ENCODE measurements at regions not wholly inside any gene's neighbourhood (a gene's known extent, or its start where the extent isn't known, plus 50 kb on each side); places are given as distances from the start of the nearest gene placed in this dataset.

DNA sequence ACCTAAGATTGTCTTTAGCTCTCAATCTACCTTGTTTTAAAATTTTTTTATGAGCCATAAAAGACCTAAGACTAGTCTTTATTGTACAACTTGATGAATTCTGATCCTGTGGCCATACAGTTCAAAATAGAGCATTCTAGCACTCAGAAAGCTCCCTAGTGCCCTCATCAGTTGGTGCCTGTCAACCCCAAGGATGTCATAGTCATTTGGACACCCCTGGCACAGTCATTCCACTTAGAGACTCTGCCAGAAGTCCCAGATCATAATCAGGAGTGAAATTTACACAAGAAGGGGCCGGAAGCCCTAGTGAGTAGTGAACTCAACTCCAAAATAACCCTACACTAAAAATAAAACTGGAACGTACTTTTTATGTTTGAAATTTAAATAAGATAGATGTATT lies 80.0 kb upstream of the INSIG1 start:
- no peak overlapping the region for H3K27ac ChIP-seq (ENCODE audit: low read depth in 1 of 2, low read length in 2 of 2)
- no peaks in the 10 kb centered on the region for H3K36me3 ChIP-seq (ENCODE audit: control insufficient read depth in 4 of 4, insufficient read depth in 3 of 4, low read depth in 1 of 4, low read length in 3 of 4)
- TF ChIP-seq FOXA1 (IDR thresholded peaks at IDR 0.05) (no peak), HNF4A (conservative IDR thresholded peaks at IDR 0.05) (no peak), RAD21 (IDR thresholded peaks at IDR 0.05) (no peak), YY1 (IDR thresholded peaks at IDR 0.05) (no peak), NR2F2 (IDR thresholded peaks at IDR 0.05) (no peak), SP1 (IDR thresholded peaks at IDR 0.05) (no peak), FOXA2 (IDR thresholded peaks at IDR 0.05) (no peak), JUND (IDR thresholded peaks at IDR 0.05) (no peak), GABPA (IDR thresholded peaks at IDR 0.05 in 1 of 2, conservative IDR thresholded peaks at IDR 0.05 in 1 of 2) (no peak), EGR1 (IDR thresholded peaks at IDR 0.05; ENCODE audit: low read depth in 2 of 2) (no peak), RXRA (IDR thresholded peaks at IDR 0.05) (no peak), TAF1 (conservative IDR thresholded peaks at IDR 0.05) (no peak)
- TF ChIP-seq, protein P1, sequence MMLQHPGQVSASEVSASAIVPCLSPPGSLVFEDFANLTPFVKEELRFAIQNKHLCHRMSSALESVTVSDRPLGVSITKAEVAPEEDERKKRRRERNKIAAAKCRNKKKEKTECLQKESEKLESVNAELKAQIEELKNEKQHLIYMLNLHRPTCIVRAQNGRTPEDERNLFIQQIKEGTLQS (IDR thresholded peaks at IDR 0.05) = no peak
- TF ChIP-seq, protein P2, sequence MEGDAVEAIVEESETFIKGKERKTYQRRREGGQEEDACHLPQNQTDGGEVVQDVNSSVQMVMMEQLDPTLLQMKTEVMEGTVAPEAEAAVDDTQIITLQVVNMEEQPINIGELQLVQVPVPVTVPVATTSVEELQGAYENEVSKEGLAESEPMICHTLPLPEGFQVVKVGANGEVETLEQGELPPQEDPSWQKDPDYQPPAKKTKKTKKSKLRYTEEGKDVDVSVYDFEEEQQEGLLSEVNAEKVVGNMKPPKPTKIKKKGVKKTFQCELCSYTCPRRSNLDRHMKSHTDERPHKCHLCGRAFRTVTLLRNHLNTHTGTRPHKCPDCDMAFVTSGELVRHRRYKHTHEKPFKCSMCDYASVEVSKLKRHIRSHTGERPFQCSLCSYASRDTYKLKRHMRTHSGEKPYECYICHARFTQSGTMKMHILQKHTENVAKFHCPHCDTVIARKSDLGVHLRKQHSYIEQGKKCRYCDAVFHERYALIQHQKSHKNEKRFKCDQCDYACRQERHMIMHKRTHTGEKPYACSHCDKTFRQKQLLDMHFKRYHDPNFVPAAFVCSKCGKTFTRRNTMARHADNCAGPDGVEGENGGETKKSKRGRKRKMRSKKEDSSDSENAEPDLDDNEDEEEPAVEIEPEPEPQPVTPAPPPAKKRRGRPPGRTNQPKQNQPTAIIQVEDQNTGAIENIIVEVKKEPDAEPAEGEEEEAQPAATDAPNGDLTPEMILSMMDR (IDR thresholded peaks at IDR 0.05; ENCODE audit: low read depth, low read length, missing input control) = no peak
- TF ChIP-seq, protein P3, sequence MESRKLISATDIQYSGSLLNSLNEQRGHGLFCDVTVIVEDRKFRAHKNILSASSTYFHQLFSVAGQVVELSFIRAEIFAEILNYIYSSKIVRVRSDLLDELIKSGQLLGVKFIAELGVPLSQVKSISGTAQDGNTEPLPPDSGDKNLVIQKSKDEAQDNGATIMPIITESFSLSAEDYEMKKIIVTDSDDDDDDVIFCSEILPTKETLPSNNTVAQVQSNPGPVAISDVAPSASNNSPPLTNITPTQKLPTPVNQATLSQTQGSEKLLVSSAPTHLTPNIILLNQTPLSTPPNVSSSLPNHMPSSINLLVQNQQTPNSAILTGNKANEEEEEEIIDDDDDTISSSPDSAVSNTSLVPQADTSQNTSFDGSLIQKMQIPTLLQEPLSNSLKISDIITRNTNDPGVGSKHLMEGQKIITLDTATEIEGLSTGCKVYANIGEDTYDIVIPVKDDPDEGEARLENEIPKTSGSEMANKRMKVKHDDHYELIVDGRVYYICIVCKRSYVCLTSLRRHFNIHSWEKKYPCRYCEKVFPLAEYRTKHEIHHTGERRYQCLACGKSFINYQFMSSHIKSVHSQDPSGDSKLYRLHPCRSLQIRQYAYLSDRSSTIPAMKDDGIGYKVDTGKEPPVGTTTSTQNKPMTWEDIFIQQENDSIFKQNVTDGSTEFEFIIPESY (IDR thresholded peaks at IDR 0.05) = no peak
- H3K4me3 ChIP-seq (ENCODE audit: low read depth in 1 of 3, low read length in 3 of 3) = no peak overlapping the region
- H3K9me3 ChIP-seq (ENCODE audit: control insufficient read depth in 4 of 4, low read length in 3 of 4) = no peaks in the 10 kb centered on the region
- no peak overlapping the region for H3K9ac ChIP-seq (ENCODE audit: low read depth in 1 of 2, low read length in 2 of 2)
- peaks cover 15 to 33% (median 29%) of the 10 kb centered on the region in 4 donors for H3K4me1 ChIP-seq (ENCODE audit: control insufficient read depth in 4 of 4, insufficient read depth in 4 of 4, low read length in 3 of 4)
- H3K27me3 ChIP-seq (ENCODE audit: control insufficient read depth in 4 of 4, insufficient read depth in 4 of 4, low read length in 3 of 4) = no peaks in the 10 kb centered on the region
- 84% methylated on average over 2 of the region's 2 CpGs for WGBS
- DNase-seq (ENCODE audit: low spot score) = no peak

DNA sequence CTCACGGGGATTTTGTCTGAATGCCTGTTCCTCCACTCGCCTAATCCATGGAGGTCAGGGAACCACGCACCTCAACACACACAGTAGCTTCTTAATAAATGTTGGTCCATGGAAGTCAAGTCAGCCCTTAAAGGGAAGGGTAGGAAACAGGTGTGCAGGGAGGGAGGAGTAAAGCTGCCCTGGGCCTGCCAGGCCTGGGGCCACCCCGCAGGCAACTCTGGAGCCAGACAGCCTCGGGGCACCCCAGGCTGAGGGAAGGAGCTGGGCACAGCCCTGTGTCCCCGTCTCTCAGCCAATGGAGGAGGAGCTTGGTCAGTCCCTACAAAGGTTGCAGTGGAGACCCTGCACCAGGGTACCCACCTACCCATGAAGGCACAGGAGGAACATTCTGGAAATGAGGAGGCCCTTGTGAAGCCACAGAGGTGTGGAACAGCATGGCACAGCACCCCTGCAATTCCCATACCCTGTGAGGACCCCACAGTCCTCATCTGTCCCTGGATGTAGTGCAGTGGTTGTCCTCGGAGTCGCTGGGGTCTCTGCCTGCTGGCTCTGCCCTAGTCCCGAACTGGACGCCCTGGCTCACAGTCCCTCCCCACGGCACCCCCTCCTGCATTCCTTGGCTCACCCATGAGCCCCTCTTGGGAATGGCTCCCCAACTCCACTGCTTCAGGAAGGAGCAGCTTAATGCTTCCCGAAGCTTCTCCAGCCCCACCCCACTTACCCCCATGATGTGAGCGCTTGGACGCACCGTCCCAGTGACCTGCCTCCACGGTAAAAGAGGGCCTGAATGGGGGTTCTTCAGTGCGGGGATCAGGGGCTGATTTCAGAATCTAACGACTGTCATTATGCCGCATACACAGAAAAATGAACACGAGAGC lies 79.2 kb upstream of the INSIG1 start:
- DNase-seq (ENCODE audit: low spot score) = no peak

More for the DNA sequence above, 79.2 kb upstream of the INSIG1 start:
- H3K4me1 ChIP-seq (ENCODE audit: control insufficient read depth in 4 of 4, insufficient read depth in 4 of 4, low read length in 3 of 4) = peaks cover 21 to 42% (median 37%) of the 10 kb centered on the region in 4 donors
- no peak overlapping the region for H3K27ac ChIP-seq (ENCODE audit: low read depth in 1 of 2, low read length in 2 of 2)
- no peaks in the 10 kb centered on the region for H3K36me3 ChIP-seq (ENCODE audit: control insufficient read depth in 4 of 4, insufficient read depth in 3 of 4, low read depth in 1 of 4, low read length in 3 of 4)
- TF ChIP-seq SP1 (IDR thresholded peaks at IDR 0.05) (no peak), HNF4G (IDR thresholded peaks at IDR 0.05) (no peak), FOXA1 (IDR thresholded peaks at IDR 0.05) (no peak), RXRA (IDR thresholded peaks at IDR 0.05) (no peak), GABPA (IDR thresholded peaks at IDR 0.05 in 1 of 2, conservative IDR thresholded peaks at IDR 0.05 in 1 of 2) (no peak), FOXA2 (IDR thresholded peaks at IDR 0.05) (no peak), NR2F2 (IDR thresholded peaks at IDR 0.05) (no peak), HNF4A (conservative IDR thresholded peaks at IDR 0.05) (no peak), EGR1 (IDR thresholded peaks at IDR 0.05; ENCODE audit: low read depth in 2 of 2) (no peak), RAD21 (IDR thresholded peaks at IDR 0.05) (no peak)
- TF ChIP-seq, protein P3 (IDR thresholded peaks at IDR 0.05) = no peak
- no peak overlapping the region for H3K4me3 ChIP-seq (ENCODE audit: low read depth in 1 of 3, low read length in 3 of 3)
- 88% methylated on average over 20 of the region's 20 CpGs for WGBS
- no peak overlapping the region for H3K9ac ChIP-seq (ENCODE audit: low read depth in 1 of 2, low read length in 2 of 2)
- no peaks in the 10 kb centered on the region for H3K27me3 ChIP-seq (ENCODE audit: control insufficient read depth in 4 of 4, insufficient read depth in 4 of 4, low read length in 3 of 4)
- no peaks in the 10 kb centered on the region for H3K9me3 ChIP-seq (ENCODE audit: control insufficient read depth in 4 of 4, low read length in 3 of 4)
